NB4 (cell line): ENCODE measurements at regions not wholly inside any gene's neighbourhood (a gene's known extent, or its start where the extent isn't known, plus 50 kb on each side); places are given as distances from the start of the nearest gene placed in this dataset.

Source experiments
- MYC ChIP-seq: IDR thresholded peaks from 2 replicates; pipeline ENCODE4 v1.6.1; 2011; ENCODE audit warnings: low read depth, low read length
- TF ChIP-seq, protein P1 (sequence below): IDR thresholded peaks from one replicate; pipeline ENCODE4 v1.5.1; 2012; ENCODE audit warnings: low read depth, low read length

DNA sequence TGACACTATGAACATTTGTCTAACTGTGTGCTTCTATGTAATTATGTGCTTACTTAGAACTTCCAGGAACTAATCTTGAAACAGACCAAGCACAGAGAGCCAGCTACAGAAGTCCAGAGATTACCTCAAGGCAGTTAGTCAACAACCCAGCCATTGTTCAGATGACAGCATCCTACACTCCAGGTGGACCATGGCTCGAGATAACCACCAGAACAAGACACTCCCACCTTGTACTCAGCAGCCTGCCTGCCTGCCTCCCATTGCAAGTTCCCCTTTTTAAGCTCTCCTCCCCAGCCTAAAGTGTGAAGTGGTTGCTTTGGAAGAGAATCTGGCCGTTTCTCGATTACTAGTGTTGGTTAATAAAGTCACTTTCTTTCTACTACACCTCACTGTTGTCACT lies 1080.6 kb upstream of the LRRN3 start:
- TF ChIP-seq, protein P1, sequence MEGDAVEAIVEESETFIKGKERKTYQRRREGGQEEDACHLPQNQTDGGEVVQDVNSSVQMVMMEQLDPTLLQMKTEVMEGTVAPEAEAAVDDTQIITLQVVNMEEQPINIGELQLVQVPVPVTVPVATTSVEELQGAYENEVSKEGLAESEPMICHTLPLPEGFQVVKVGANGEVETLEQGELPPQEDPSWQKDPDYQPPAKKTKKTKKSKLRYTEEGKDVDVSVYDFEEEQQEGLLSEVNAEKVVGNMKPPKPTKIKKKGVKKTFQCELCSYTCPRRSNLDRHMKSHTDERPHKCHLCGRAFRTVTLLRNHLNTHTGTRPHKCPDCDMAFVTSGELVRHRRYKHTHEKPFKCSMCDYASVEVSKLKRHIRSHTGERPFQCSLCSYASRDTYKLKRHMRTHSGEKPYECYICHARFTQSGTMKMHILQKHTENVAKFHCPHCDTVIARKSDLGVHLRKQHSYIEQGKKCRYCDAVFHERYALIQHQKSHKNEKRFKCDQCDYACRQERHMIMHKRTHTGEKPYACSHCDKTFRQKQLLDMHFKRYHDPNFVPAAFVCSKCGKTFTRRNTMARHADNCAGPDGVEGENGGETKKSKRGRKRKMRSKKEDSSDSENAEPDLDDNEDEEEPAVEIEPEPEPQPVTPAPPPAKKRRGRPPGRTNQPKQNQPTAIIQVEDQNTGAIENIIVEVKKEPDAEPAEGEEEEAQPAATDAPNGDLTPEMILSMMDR, result no peak
- no peak for TF ChIP-seq MYC
